ENCODE measurements at regions not wholly inside any gene's neighbourhood (a gene's known extent, or its start where the extent isn't known, plus 50 kb on each side); places are given as distances from the start of the nearest gene placed in this dataset.

DNA sequence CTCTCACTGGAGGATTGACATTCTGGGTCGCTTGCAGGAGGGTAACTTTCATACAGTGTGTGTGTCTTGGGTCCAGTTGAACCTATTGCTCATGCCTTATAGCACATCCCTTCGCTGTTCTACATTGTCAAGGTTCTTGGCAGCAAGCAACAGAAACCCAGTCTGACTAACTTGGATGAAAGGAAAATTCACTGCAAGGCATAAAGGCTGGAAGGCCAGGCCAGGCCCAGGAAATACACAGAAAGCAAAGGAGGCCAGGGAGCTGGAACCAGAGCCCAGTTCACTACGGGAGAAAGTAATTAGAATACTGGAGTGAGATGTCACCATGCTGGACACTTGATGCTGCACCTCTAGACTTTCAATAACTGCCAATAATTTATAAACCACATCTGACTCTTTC lies 353.8 kb upstream of the GATB start:
- Histone ChIP-seq H3K79me2 (ENCODE audit: insufficient read depth, low read length) (no peaks in the 10 kb centered on the region), H3K27ac (ENCODE audit: low read depth, low read length) (no peak overlapping the region), H4K20me1 (ENCODE audit: insufficient read depth) (no peaks in the 10 kb centered on the region), H3K4me2 (ENCODE audit: low read length) (no peak overlapping the region), H3K9me3 (ENCODE audit: control insufficient read depth in 1 of 2, insufficient read depth in 1 of 2, low read depth in 1 of 2, low read length in 2 of 2) (no peaks in the 10 kb centered on the region), H3K9me2 (ENCODE audit: insufficient read depth) (no peaks in the 10 kb centered on the region), H3K9ac (ENCODE audit: low read length) (no peak overlapping the region), H3K4me3 (replicated peaks in 1 of 2; ENCODE audit: low read depth in 1 of 2, low read length in 2 of 2) (no peak overlapping the region), H3K36me3 (ENCODE audit: control insufficient read depth in 1 of 2, insufficient read depth in 2 of 2, low read length in 2 of 2) (no peaks in the 10 kb centered on the region), H3K4me1 (ENCODE audit: control insufficient read depth in 1 of 2, insufficient read depth in 2 of 2, low read length in 2 of 2) (no peaks in the 10 kb centered on the region; a peak in 1 of 4 replicates), H2AFZ (ENCODE audit: low read depth, low read length, poor library complexity, severe bottlenecking) (no peak overlapping the region), H3K27me3 (ENCODE audit: insufficient read depth, low read length) (no peaks in the 10 kb centered on the region)
- ATAC-seq (no peak), DNase-seq (ENCODE audit: low read depth, low spot score) (no peak)
- no TSS peak for BruUV-seq (replicated peaks)
- TF ChIP-seq RAD21 (IDR thresholded peaks at IDR 0.05; ENCODE audit: low read depth) (no peak), ZFX (IDR thresholded peaks at IDR 0.05) (no peak), SIN3A (IDR thresholded peaks at IDR 0.05; ENCODE audit: low read depth) (no peak), ZNF274 (IDR thresholded peaks at IDR 0.05; ENCODE audit: low read depth, low read length) (no peak)
- POLR2A ChIA-PET: no interaction called here
- intact Hi-C loops (cut with micrococcal nuclease): no loop called here
- CTCF ChIA-PET: no interaction called here
- RAD21 ChIA-PET (ENCODE audit: low non-redundant PET in 1 of 2, low total read pairs in 2 of 2, uncharacterized antibody in 2 of 2, unreplicated experiment in 2 of 2): no interaction called here

DNA sequence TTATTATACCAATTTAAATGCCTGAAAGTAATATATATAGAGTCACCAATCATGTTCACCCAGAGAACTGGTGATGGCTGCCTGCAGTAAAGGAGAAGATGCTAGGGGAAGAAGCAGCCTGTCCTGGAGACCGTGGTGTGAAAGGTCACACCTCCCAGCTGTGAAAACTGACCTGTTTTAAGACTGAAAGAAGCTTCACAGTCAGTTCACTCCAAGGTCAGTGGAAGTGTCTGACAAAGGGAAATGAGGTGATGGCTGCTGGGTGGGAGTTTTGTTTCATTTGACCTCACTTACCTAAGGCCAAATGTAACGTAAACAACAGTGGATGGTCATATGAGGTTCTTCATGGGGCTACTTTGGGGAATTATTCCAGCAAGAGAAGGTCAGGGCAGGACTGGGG lies 352.1 kb upstream of the GATB start:
- H2AFZ ChIP-seq (ENCODE audit: low read depth, low read length, poor library complexity, severe bottlenecking): no peak overlapping the region
- H3K4me1 ChIP-seq (ENCODE audit: control insufficient read depth in 1 of 2, insufficient read depth in 2 of 2, low read length in 2 of 2): no peaks in the 10 kb centered on the region; a peak in 1 of 4 replicates
- H3K27ac ChIP-seq (ENCODE audit: low read depth, low read length): no peak overlapping the region
- no peak for ATAC-seq
- ChIA-PET RAD21 (ENCODE audit: low non-redundant PET in 1 of 2, low total read pairs in 2 of 2, uncharacterized antibody in 2 of 2, unreplicated experiment in 2 of 2) (no interaction called here), CTCF (no interaction called here), POLR2A (no interaction called here)
- TF ChIP-seq ZNF274 (IDR thresholded peaks at IDR 0.05; ENCODE audit: low read depth, low read length): no peak
- H3K9ac ChIP-seq (ENCODE audit: low read length): no peak overlapping the region
- H3K9me3 ChIP-seq (ENCODE audit: control insufficient read depth in 1 of 2, insufficient read depth in 1 of 2, low read depth in 1 of 2, low read length in 2 of 2): no peaks in the 10 kb centered on the region
- no peak overlapping the region for H3K4me2 ChIP-seq (ENCODE audit: low read length)
- H4K20me1 ChIP-seq (ENCODE audit: insufficient read depth): no peaks in the 10 kb centered on the region
- H3K27me3 ChIP-seq (ENCODE audit: insufficient read depth, low read length): no peaks in the 10 kb centered on the region
- DNase-seq (ENCODE audit: low read depth, low spot score): no peak
- H3K36me3 ChIP-seq (ENCODE audit: control insufficient read depth in 1 of 2, insufficient read depth in 2 of 2, low read length in 2 of 2): no peaks in the 10 kb centered on the region
- H3K79me2 ChIP-seq (ENCODE audit: insufficient read depth, low read length): no peaks in the 10 kb centered on the region
- BruUV-seq (replicated peaks): no TSS peak
- no peak overlapping the region for H3K4me3 ChIP-seq (replicated peaks in 1 of 2; ENCODE audit: low read depth in 1 of 2, low read length in 2 of 2)
- H3K9me2 ChIP-seq (ENCODE audit: insufficient read depth): no peaks in the 10 kb centered on the region
- intact Hi-C loops (cut with micrococcal nuclease): no loop called here

DNA sequence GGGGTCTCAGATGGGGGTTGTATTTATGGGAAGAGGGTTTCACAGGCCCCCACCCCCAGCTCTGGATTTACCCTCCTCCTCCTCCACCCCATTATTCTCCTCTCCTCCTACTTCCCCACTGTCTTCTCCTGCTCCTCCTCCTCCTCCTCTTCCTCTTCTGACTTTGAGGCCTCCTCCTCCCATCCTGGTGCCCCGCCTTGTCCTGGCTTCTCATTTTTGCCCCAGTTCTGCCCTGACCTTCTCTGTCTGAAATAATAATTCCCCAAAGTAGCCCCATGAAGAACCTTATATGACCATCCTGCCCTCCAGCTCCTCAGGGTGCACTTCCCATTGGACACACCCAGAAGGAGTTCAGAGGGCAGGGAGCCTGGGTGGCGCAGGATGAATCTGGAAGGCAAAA lies 351.4 kb upstream of the GATB start:
- Histone ChIP-seq H3K9ac (ENCODE audit: low read length) (no peak overlapping the region), H3K27me3 (ENCODE audit: insufficient read depth, low read length) (no peaks in the 10 kb centered on the region), H3K9me2 (ENCODE audit: insufficient read depth) (no peaks in the 10 kb centered on the region), H3K9me3 (ENCODE audit: control insufficient read depth in 1 of 2, insufficient read depth in 1 of 2, low read depth in 1 of 2, low read length in 2 of 2) (no peaks in the 10 kb centered on the region), H3K27ac (ENCODE audit: low read depth, low read length) (no peak overlapping the region), H3K4me1 (ENCODE audit: control insufficient read depth in 1 of 2, insufficient read depth in 2 of 2, low read length in 2 of 2) (peaks cover 0 to 3% of the 10 kb centered on the region in 2 experiments; a peak in 2 of 4 replicates), H4K20me1 (ENCODE audit: insufficient read depth) (no peaks in the 10 kb centered on the region), H3K36me3 (ENCODE audit: control insufficient read depth in 1 of 2, insufficient read depth in 2 of 2, low read length in 2 of 2) (no peaks in the 10 kb centered on the region), H3K79me2 (ENCODE audit: insufficient read depth, low read length) (no peaks in the 10 kb centered on the region), H2AFZ (ENCODE audit: low read depth, low read length, poor library complexity, severe bottlenecking) (no peak overlapping the region), H3K4me2 (ENCODE audit: low read length) (no peak overlapping the region), H3K4me3 (replicated peaks in 1 of 2; ENCODE audit: low read depth in 1 of 2, low read length in 2 of 2) (no peak overlapping the region)
- no TSS peak for BruUV-seq (replicated peaks)
- no peak for TF ChIP-seq SRF (IDR thresholded peaks at IDR 0.05; ENCODE audit: low read depth)
- no peak for TF ChIP-seq EZH2phosphoT487 (IDR thresholded peaks at IDR 0.05; ENCODE audit: borderline replicate concordance)
- TF ChIP-seq EGR1 (IDR thresholded peaks at IDR 0.05; ENCODE audit: low read depth): no peak
- ATAC-seq: no peak
- no peak for DNase-seq (ENCODE audit: low read depth, low spot score)
- ChIA-PET CTCF (no interaction called here), RAD21 (ENCODE audit: low non-redundant PET in 1 of 2, low total read pairs in 2 of 2, uncharacterized antibody in 2 of 2, unreplicated experiment in 2 of 2) (no interaction called here), POLR2A (no interaction called here)
- intact Hi-C loops (cut with micrococcal nuclease): no loop called here
